ENCODE measurements at regions not wholly inside any gene's neighbourhood (a gene's known extent, or its start where the extent isn't known, plus 50 kb on each side); places are given as distances from the start of the nearest gene placed in this dataset.

DNA sequence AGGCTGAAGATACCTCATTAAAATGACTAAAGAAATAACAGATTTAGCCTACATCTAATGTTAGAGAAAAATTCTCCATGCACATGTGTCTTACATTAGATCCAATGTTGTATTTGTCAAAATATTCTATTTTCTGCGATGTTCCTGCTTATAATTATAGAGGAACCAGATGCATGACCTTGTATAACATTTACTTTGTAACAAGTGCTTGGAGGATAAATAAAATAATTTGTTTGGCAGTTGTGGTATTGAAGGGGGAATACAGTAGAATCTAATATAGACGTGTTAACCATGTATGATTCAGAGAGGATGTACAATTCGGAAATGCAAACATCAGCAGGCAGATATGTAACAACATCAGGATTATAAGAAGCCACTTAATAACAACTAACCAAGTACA is 922.2 kb downstream of the TUSC7 start:
- no peak for DNase-seq

DNA sequence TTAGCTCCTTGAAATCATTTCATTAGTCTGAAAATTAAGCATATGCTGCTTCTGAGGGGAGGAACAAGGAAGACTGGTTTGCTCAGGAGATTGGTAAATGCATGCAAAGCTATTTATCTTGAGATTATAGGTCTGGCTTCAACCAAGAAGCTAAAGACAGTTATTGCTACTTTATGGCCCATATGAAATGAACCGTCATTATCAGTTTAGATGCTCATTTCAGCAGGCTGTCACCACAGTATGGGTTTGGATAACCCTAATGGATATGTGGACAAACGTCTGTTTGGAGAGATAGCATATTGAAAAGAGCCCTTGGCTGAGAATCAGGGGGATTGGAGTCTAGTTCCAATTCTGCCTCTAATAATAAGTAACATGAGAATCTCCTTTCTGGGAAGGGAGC is 922.6 kb downstream of the TUSC7 start:
- DNase-seq: no peak

GRCh38 chr3:117633207-117633606 is 923.6 kb downstream of the TUSC7 start:
- no peak for DNase-seq

- no peak for DNase-seq
These were observed 928.1 kb downstream of the TUSC7 start for GRCh38 chr3:117637666-117638065.

DNA sequence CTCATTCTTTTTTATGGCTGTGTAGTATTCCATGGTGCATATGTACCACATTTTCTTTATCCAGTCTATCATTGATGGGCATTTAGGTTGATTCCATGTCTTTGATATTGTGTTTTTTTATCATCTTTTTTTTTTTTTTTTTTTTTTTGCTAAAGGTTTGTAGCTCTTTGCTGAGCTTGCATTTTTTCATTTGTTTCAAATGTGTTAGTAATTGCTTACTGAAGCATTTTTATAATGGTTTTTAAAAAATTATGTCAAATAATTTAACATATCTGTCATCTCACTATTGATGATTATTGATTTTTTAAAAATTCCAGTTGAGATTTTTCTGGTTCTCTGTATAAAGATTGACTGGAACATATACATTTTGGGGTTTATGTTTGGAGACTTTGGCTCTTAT is 934.6 kb downstream of the TUSC7 start:
- DNase-seq: no peak

DNA sequence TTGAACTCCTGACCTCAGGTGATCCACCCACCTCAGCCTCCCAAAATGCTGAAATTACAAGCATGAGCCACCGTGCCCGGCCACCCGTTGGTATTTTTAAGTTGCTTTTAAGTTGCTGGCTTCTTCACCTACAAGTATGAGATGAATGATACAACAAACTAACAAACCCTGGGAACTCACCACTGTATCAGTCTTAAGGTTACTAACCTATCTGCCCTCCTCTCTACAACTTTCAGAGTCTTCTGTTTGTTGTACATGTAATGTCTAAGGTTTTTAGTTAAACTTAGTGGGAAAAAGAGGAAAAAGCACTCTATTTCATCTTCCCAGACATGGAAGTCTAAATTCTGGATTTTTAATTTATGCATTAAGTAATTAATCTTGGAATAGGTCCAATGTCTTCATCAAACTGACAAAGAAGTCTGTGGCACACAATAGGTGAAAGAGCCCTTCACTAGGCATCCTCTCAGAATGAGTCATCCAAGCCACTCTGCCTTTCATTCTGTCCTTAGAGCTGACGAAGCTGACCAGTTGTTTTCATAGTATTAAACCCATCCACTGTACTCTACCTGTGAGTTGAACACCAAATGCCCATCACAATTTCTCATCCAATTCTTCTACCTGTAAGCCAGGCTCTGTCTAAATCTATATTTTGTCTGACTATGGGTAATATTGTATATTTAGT is 936.1 kb downstream of the TUSC7 start:
- DNase-seq: no peak

- no peak for DNase-seq
These were observed 937.9 kb downstream of the TUSC7 start for GRCh38 chr3:117647435-117647834.

DNA sequence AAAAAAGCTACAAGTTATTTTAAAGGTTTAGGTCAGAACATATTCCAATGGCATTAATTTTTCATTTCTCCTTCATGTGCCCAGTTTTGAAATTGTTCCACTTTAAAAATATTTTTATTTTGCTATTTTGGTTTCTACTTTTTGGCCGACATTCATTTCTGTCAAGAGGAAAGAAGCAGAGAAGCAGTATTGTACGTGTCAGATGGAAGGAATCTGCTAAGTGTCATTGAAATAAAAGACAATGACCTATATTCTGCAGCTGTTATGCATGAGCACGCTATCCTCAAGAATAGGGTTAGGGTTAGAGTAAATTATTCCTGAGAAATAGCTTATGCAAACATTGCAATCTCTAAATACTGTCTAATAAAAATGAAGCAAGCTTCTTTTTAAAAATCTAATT is 941.7 kb downstream of the TUSC7 start:
- DNase-seq: no peak

- no peak for DNase-seq
These were observed 946.8 kb downstream of the TUSC7 start for GRCh38 chr3:117656391-117656790.

DNA sequence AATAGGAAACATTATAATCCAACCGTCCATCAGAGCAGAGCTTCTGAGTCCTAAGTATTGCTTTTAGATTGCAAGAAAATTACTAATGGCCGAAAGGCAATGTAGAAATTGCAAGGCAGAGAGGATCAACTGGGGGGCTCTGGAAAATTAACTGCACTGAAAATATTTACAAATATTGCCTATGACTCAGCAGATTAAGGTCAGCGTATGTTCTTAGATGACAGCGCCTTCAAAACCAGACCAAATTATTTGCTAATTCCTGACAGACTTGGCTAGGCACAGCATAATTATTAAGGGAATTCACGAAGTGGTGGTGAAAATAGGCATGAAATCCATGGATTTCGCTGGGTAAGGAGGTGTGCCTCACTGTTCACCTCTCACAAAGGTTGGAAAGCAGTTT is 947.7 kb downstream of the TUSC7 start:
- DNase-seq: no peak

- no peak for DNase-seq
These were observed 951.6 kb downstream of the TUSC7 start for GRCh38 chr3:117660941-117661817.

GRCh38 chr3:117661818-117662095 is 952.2 kb downstream of the TUSC7 start:
- DNase-seq: no peak

GRCh38 chr3:117665296-117665695 is 955.7 kb downstream of the TUSC7 start:
- no peak for DNase-seq

DNA sequence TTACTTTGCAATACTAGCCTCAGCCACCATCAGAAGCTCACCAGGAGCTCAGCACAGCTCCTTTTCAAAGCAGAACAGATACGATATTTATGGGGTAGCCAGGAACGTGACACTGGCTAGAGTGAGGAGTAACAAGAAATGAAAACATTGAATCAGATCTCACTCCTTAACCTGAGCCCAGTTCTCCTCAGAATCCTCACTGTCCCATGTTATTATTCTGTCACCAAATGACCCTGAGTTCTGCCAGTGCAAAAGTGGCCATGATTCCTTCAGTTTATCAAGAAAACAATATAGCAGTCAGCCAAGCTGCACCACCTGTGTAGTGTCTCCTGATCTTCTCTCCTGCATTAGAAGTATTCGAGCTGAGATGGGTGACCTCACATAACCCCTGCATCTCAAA is 956.7 kb downstream of the TUSC7 start:
- DNase-seq: no peak

DNA sequence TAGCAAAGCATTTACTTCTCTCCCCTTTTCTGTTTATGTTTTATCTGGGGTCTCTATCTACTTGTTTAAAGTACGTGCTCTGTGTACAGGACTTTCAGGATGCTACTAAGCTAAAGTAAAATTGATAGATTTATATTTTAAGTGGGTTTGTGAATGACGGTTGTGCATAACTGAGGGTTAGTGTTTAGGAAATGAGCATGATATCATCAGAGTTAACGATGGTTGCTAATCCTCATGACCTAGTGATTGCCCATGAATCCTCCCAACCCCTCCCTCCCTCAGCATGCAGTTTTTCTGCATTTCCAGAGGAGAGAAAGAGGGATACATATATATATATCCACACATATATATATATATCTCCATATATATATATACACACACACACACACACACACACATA is 957.2 kb downstream of the TUSC7 start:
- no peak for DNase-seq

- DNase-seq: no peak
These were observed 960.2 kb downstream of the TUSC7 start for GRCh38 chr3:117669774-117670173.

DNA sequence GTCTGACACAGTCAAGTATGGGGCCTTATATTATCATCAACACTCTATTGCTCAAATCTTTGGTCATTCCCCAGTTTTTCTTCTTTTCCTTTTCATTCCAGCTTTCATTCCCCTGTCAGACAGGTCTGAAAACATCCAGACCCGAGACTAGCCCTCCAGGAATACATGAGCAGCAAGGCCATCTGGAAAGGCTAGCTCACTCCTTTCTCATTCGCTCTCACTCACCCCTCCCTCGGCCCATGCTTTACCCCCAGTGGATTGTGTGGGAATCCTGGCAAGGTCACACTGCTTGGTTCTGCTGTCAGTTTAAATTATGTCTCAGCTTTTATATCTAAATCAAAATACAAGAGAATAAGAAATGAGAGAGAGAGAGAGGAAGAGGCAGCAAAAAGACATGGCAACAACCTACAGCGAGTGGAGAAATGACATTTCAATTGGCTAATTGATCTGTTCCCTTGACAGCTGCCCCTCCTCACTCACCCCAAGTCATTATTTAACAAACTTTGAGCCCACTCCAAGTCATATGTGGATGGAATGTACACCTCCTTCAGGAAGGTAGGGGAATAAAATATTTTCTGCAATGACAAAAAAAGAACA is 962.2 kb downstream of the TUSC7 start:
- DNase-seq: no peak

GRCh38 chr3:117674321-117674720 is 964.7 kb downstream of the TUSC7 start:
- DNase-seq: no peak

DNA sequence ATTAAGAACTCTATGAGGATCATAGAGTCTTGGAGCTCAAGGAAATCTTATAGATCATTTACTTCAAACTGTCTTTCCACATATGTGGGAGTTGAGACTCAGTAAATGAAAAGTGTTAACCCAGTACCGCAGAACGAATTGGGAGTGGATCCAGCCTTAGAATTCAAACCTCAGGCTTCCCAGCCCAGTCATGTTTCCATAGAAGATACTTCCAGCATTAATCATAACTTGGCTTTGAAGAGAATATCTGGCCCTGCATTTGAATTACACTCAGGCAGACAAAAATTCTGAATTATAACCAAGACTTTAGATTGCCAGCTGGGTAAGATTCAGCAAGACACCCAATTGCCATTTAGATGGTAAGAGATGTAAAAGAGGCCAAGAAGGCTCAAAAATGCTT is 972.0 kb downstream of the TUSC7 start:
- no peak for DNase-seq

- no peak for DNase-seq
These were observed 977.5 kb downstream of the TUSC7 start for GRCh38 chr3:117687096-117687495.

DNA sequence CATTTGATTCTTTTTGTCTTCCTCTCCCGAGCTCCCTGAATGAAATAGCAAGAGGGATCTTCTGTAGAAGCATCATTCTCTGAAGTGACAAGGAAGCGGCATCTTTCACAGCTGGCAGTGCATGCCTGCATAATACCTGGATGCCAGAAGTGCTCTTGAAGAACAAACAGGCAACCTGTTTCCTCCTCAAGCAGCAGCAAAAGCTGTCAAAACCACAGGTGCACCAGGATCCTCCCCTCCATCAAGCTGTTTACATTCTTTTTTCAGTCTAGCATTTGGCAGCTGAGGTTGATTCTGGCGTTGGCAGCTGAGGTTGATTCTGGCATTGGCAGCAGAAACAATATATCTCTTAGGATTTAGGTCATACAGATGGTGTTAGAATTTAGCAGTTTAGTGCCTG is 979.0 kb downstream of the TUSC7 start:
- no peak for DNase-seq

DNA sequence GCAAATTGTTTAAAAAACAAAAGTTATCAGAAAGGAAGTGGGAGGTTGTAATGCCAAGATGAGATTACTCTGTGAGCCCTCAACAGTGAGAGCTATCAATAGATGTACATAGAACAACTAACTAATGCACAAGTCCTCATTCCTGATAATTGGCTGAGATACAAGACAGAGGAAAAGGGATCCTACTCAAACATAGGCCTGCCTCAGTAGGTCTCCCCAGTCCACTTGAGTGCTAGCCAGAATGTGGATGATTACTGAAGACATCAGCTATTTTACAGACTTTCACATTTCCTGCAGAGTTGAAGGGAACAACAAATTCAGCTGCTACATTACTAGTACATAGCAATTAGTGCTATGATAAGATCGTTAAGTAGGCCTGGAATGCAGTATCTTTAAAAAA is 981.9 kb downstream of the TUSC7 start:
- no peak for DNase-seq

DNA sequence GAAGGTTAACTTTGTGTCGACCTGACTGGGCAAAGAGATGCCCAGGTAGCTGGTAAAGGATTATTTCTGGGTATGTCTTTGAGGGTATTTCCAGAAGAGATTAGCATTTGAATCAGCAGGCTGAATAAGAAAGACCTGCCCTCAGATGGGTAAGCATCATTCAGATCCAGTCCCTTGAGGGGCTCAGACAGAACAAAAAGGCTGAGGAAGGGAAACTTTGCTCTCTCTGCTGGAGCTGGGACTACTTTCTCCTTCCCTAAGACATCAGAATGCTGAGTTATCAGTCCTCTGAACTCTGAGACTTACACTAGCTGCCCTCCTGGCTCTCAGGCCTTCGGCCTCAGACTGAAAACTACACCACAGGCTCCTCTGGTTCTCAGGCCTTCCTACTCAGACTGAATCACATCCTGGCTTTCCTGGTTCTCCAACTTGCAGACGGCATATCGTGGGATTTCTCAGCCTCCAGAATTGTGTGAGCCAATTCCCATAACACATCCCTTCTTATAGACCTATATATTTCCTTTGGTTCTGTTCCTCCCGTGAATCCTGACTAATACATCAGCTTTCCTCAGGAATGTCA is 982.9 kb downstream of the TUSC7 start:
- DNase-seq: no peak

GRCh38 chr3:117695321-117695720 is 985.7 kb downstream of the TUSC7 start:
- no peak for DNase-seq
